ENCODE measurements at regions not wholly inside any gene's neighbourhood (a gene's known extent, or its start where the extent isn't known, plus 50 kb on each side); places are given as distances from the start of the nearest gene placed in this dataset.

- TF ChIP-seq ZNF770 (CRISPR knock-in tag; IDR thresholded peaks at IDR 0.05) (no peak), HNRNPUL1 (IDR thresholded peaks at IDR 0.05; ENCODE audit: low read depth, low read length) (no peak), CBFB (CRISPR knock-in tag; IDR thresholded peaks at IDR 0.05) (no peak; the same call in 1 of the 2 replicates), PTBP1 (IDR thresholded peaks at IDR 0.05; ENCODE audit: low read depth, low read length, poor library complexity, severe bottlenecking) (no peak), ZNF343 (CRISPR knock-in tag; IDR thresholded peaks at IDR 0.05) (peak; percentile 98), ERF (CRISPR knock-in tag; IDR thresholded peaks at IDR 0.05) (no peak), MED1 (CRISPR knock-in tag; IDR thresholded peaks at IDR 0.05) (no peak), TFDP2 (CRISPR knock-in tag; IDR thresholded peaks at IDR 0.05) (no peak), TP53 (CRISPR knock-in tag; conservative IDR thresholded peaks at IDR 0.05) (peak; percentile 95), PAF1 (CRISPR knock-in tag; IDR thresholded peaks at IDR 0.05) (peak; percentile 75; the same call in 1 of the 2 replicates), ZNF589 (CRISPR knock-in tag; conservative IDR thresholded peaks at IDR 0.05) (no peak; the same call in 1 of the 2 replicates), ZSCAN20 (CRISPR knock-in tag; IDR thresholded peaks at IDR 0.05; ENCODE audit: borderline replicate concordance) (no peak; the same call in 1 of the 2 replicates), ZNF33A (CRISPR knock-in tag; IDR thresholded peaks at IDR 0.05; ENCODE audit: borderline replicate concordance) (no peak), ZNF282 (IDR thresholded peaks at IDR 0.05; ENCODE audit: partially characterized antibody) (no peak), CHD2 (IDR thresholded peaks at IDR 0.05; ENCODE audit: low read depth, low read length) (no peak), POGZ (CRISPR knock-in tag; IDR thresholded peaks at IDR 0.05) (no peak), NR2C2 (CRISPR knock-in tag; IDR thresholded peaks at IDR 0.05; ENCODE audit: borderline replicate concordance) (no peak; the same call in 1 of the 2 replicates), ELF1 (CRISPR knock-in tag; IDR thresholded peaks at IDR 0.05) (no peak), STAT6 (CRISPR knock-in tag; IDR thresholded peaks at IDR 0.05; ENCODE audit: borderline replicate concordance) (no peak), TERF1 (CRISPR knock-in tag; IDR thresholded peaks at IDR 0.05) (no peak), ZNF335 (CRISPR knock-in tag; IDR thresholded peaks at IDR 0.05) (peak; percentile 5; the same call in 1 of the 2 replicates), ZMYM2 (CRISPR knock-in tag; IDR thresholded peaks at IDR 0.05) (0 out of 2 replicates have a peak, but pooled peaks have one; percentile 76)
Measured at GRCh38 chr17:77285594-77286390, 145.0 kb downstream of the SEC14L1 start (continued).

Measured in HepG2 (cell line).